ENCODE measurements at regions not wholly inside any gene's neighbourhood (a gene's known extent, or its start where the extent isn't known, plus 50 kb on each side); places are given as distances from the start of the nearest gene placed in this dataset.

DNA sequence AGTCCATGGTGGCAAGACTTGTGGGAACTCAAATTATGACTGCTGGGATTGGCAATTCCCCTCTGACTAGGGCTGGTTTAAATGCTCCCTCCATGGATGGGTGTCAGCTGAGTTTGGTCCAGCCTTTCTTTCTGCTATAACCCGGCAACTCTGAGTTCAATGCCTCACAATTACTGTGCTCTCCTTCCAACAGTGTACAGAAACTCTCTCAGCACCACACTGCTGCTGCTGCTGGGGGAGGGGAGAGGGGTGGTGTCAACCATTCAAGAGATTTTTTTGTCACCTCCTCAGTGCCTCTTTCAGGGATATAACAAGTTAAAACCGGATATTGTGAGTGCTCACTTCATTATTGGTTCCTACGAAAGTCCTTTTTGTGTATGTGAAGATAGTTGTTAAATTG, 830.3 kb upstream of the NXPH2 start:
- no peak overlapping the region for H3K27ac ChIP-seq
- TF ChIP-seq, protein P1, sequence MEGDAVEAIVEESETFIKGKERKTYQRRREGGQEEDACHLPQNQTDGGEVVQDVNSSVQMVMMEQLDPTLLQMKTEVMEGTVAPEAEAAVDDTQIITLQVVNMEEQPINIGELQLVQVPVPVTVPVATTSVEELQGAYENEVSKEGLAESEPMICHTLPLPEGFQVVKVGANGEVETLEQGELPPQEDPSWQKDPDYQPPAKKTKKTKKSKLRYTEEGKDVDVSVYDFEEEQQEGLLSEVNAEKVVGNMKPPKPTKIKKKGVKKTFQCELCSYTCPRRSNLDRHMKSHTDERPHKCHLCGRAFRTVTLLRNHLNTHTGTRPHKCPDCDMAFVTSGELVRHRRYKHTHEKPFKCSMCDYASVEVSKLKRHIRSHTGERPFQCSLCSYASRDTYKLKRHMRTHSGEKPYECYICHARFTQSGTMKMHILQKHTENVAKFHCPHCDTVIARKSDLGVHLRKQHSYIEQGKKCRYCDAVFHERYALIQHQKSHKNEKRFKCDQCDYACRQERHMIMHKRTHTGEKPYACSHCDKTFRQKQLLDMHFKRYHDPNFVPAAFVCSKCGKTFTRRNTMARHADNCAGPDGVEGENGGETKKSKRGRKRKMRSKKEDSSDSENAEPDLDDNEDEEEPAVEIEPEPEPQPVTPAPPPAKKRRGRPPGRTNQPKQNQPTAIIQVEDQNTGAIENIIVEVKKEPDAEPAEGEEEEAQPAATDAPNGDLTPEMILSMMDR (IDR thresholded peaks at IDR 0.05): no peak
- TF ChIP-seq ZFX (IDR thresholded peaks at IDR 0.05; ENCODE audit: borderline replicate concordance): no peak

DNA sequence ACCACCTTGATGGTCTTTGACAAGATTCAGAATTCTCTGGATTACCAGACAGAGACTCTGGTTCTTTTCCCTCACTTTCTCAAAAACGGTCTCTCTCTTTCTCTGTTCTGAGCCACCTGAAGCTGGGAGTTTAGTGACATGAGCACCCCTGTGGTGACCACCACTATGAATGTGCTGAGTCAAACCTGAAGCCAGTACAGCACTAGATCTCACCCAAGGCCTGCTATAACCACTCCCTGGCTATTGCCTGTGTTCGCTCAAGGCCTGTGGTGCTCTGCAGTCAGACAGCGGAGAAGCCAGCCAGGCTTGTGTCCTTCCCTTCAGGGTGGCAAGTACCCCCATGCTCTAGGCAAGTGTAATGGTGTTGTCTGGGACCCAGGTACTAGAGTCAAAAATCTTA, 828.9 kb upstream of the NXPH2 start:
- H3K27ac ChIP-seq: no peak overlapping the region
- no peak for TF ChIP-seq ZFX (IDR thresholded peaks at IDR 0.05; ENCODE audit: borderline replicate concordance)
- TF ChIP-seq, protein P1 (IDR thresholded peaks at IDR 0.05): no peak

DNA sequence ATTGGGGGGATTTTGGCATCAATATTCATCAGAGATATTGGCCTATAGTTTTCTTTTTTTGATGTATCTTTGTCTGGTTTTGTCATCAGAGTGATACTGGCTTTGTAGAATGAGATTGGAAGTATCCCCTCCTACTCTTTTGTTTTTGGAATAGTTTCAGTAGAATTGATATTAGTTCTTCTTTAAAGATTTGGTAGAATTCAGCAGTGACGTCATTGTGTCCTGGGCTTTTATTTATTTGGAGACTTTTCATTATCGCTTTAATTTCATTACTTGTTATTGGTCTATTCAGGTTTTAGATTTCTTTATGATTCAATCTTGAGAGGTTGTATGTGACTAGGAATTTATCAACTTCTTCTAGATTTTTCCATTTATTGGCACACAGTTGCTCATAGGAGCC, 825.5 kb upstream of the NXPH2 start:
- TF ChIP-seq, protein P1 (IDR thresholded peaks at IDR 0.05): no peak
- TF ChIP-seq ZFX (IDR thresholded peaks at IDR 0.05; ENCODE audit: borderline replicate concordance): no peak
- no peak overlapping the region for H3K27ac ChIP-seq

DNA sequence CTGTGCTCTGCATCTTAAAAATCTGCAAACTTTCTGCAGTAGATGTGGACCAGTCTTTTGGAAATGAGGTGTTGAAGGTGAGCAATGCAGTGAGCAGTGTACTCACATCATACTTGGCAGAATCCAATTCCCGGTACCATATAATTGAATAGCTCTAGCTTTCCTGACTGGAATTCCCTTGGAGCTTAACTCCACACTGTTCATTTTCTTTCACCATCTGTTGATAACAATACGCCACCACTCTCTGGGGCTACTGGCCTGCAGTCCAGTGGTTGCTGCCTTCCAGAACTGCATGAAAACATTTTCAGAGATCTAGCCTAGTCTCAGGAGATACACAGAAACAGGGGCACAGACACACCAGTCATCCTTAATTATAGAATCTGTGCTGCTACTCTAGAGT, 820.0 kb upstream of the NXPH2 start:
- H3K27ac ChIP-seq: no peak overlapping the region
- TF ChIP-seq, protein P1 (IDR thresholded peaks at IDR 0.05): no peak
- TF ChIP-seq ZFX (IDR thresholded peaks at IDR 0.05; ENCODE audit: borderline replicate concordance): no peak

DNA sequence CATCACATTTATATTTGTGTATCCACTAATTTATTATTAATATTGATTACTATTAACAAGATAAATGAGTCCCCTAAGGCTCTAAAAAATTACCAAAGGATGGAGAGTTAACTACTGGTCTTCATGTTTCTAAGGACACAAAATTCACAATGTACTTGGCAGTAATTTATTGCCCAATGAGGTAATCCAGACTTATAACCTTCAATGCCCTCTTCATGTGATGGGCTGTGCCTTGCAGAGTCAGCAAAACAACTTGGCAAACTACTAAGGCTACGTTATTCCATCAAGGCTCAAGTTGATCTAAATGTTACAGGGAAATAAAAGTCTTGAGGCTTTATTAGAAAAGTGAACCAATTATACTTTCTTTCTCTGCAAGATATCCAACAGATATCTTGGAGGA, 804.9 kb upstream of the NXPH2 start:
- no peak overlapping the region for H3K27ac ChIP-seq
- TF ChIP-seq, protein P1 (IDR thresholded peaks at IDR 0.05): no peak
- TF ChIP-seq ZFX (IDR thresholded peaks at IDR 0.05; ENCODE audit: borderline replicate concordance): no peak

DNA sequence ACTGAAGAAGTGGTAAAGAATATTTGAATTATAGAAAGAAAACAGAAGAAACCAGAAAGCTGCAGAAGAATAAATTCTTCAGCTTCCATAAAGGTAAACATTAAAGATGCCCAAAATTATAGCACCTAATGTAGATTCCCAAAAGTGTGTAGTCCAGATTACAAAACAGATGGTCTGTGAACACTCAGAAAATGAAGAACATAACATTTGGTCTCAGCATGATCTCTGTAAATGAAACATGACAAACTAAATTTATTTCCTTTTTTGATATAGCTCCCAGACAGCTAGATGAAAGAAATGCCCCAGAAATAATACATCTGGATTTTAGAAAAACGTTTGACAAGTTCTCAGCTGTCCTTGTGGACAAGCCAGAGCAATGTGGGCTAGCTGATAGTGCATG, 794.2 kb upstream of the NXPH2 start:
- no peak overlapping the region for H3K27ac ChIP-seq
- TF ChIP-seq, protein P1 (IDR thresholded peaks at IDR 0.05): no peak
- TF ChIP-seq ZFX (IDR thresholded peaks at IDR 0.05; ENCODE audit: borderline replicate concordance): no peak

DNA sequence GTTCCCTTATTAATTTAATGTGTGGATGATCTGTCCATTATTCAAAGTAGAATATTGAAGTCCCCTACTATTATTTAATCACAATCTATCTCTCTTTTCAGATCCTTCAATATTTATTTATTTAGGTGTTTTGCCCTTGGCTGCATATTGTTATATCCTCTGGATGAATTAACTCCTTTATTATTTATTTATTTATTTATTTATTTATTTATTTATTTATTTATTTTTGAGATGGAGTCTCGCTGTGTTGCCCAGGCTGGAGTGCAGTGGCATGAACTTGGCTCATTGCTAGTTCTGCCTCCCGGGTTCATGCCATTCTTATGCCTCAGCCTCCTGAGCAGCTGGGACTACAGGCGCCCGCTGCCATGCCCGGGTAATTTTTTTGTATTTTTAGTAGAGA, 776.6 kb upstream of the NXPH2 start:
- H3K27ac ChIP-seq: no peak overlapping the region
- TF ChIP-seq, protein P1 (IDR thresholded peaks at IDR 0.05): no peak
- TF ChIP-seq ZFX (IDR thresholded peaks at IDR 0.05; ENCODE audit: borderline replicate concordance): no peak

Data from 22Rv1 (cell line).